Neural progenitor cell (in vitro differentiated cells): ENCODE measurements at regions not wholly inside any gene's neighbourhood (a gene's known extent, or its start where the extent isn't known, plus 50 kb on each side); places are given as distances from the start of the nearest gene placed in this dataset.

Source experiments
- DNase-seq: peaks from one replicate; pipeline ENCODE4 v3.0.0-alpha.2; 2016; ENCODE audit warnings: low spot score
- H2AFZ ChIP-seq: fragments of 200-600 bp; sonication (generic); replicated peaks from 2 replicates; pipeline ENCODE4 v1.6.1; 2016; ENCODE audit warnings: antibody characterized with exemption
- H3F3A ChIP-seq: fragments of 200-600 bp; sonication (generic); 2 replicates; pipeline ENCODE4 v1.6.1; 2016; ENCODE audit warnings: antibody characterized with exemption, low read depth
- H3K27ac ChIP-seq: fragments of 200-600 bp; sonication (generic); 2 replicates; pipeline ENCODE4 v1.5.1; 2016; ENCODE audit warnings: mild to moderate bottlenecking
- H3K27me3 ChIP-seq: fragments of 200-600 bp; sonication (generic); 2 replicates; pipeline ENCODE4 v1.6.1; 2016; ENCODE audit warnings: mild to moderate bottlenecking, moderate library complexity
- H3K36me3 ChIP-seq: fragments of 200-600 bp; sonication (generic); 2 replicates; pipeline ENCODE4 v1.5.1; 2016
- H3K4me1 ChIP-seq: fragments of 200-600 bp; sonication (generic); 2 replicates; pipeline ENCODE4 v1.6.1; 2016; ENCODE audit warnings: mixed run types
- H3K4me2 ChIP-seq: fragments of 200-600 bp; sonication (generic); 2 replicates; pipeline ENCODE4 v1.6.1; 2016
- H3K4me3 ChIP-seq: fragments of 200-600 bp; sonication (generic); 2 replicates; pipeline ENCODE4 v1.5.1; 2016
- H3K79me2 ChIP-seq: fragments of 200-600 bp; sonication (generic); 2 replicates; pipeline ENCODE4 v1.6.1; 2016; ENCODE audit warnings: low read depth
- H3K9ac ChIP-seq: fragments of 200-600 bp; sonication (generic); 2 replicates; pipeline ENCODE4 v1.6.1; 2016
- H3K9me3 ChIP-seq: fragments of 200-600 bp; sonication (generic); 2 replicates; pipeline ENCODE4 v1.5.1; 2016; ENCODE audit warnings: low read depth
- H4K20me1 ChIP-seq: fragments of 200-600 bp; sonication (generic); 2 replicates; pipeline ENCODE4 v1.6.1; 2016; ENCODE audit warnings: low read depth
- H3K27ac Mint-ChIP-seq: 3 replicates; pipeline ENCODE4 v1.8.0; 2021; ENCODE audit warnings: mixed read lengths
- H3K27me3 Mint-ChIP-seq: 2 replicates; pipeline ENCODE4 v1.8.0; 2022; ENCODE audit warnings: low read depth, mild to moderate bottlenecking, inconsistent platforms, moderate library complexity, mixed read lengths; ENCODE audit not compliant: insufficient read depth
- H3K36me3 Mint-ChIP-seq: 3 replicates; pipeline ENCODE4 v1.8.0; 2021; ENCODE audit warnings: mixed read lengths
- H3K4me1 Mint-ChIP-seq: 3 replicates; pipeline ENCODE4 v1.8.0; 2021; ENCODE audit warnings: mixed read lengths
- H3K4me3 Mint-ChIP-seq: 3 replicates; pipeline ENCODE4 v1.8.0; 2021; ENCODE audit warnings: mild to moderate bottlenecking, moderate library complexity, mixed read lengths
- H3K9me3 Mint-ChIP-seq: 3 replicates; pipeline ENCODE4 v1.8.0; 2020; ENCODE audit warnings: mixed read lengths
- EZH2 ChIP-seq: fragments of 200-600 bp; sonication (generic); IDR thresholded peaks from 2 replicates; pipeline ENCODE4 v1.6.1; 2017; ENCODE audit warnings: antibody characterized with exemption, mild to moderate bottlenecking, moderate library complexity
- EZH2phosphoT487 ChIP-seq: fragments of 200-600 bp; sonication (generic); IDR thresholded peaks from 2 replicates; pipeline ENCODE4 v1.6.1; 2017; ENCODE audit warnings: antibody characterized with exemption
- TF ChIP-seq, protein P1 (sequence below): fragments of 200-600 bp; sonication (generic); IDR thresholded peaks from 2 replicates; pipeline ENCODE4 v1.5.1; 2017; ENCODE audit warnings: antibody characterized with exemption, mild to moderate bottlenecking

- no peak overlapping the region for H3K4me3 ChIP-seq
- H3K9me3 ChIP-seq = no peaks in the 10 kb centered on the region
- Mint-ChIP-seq H3K4me1 (peaks cover 24% of the 10 kb centered on the region), H3K27me3 (peaks cover 10% of the 10 kb centered on the region), H3K36me3 (peaks cover 2% of the 10 kb centered on the region), H3K9me3 (peaks cover 2% of the 10 kb centered on the region), H3K27ac (peak overlapping the region; percentile 54), H3K4me3 (no peak overlapping the region)
- TF ChIP-seq, protein P1, sequence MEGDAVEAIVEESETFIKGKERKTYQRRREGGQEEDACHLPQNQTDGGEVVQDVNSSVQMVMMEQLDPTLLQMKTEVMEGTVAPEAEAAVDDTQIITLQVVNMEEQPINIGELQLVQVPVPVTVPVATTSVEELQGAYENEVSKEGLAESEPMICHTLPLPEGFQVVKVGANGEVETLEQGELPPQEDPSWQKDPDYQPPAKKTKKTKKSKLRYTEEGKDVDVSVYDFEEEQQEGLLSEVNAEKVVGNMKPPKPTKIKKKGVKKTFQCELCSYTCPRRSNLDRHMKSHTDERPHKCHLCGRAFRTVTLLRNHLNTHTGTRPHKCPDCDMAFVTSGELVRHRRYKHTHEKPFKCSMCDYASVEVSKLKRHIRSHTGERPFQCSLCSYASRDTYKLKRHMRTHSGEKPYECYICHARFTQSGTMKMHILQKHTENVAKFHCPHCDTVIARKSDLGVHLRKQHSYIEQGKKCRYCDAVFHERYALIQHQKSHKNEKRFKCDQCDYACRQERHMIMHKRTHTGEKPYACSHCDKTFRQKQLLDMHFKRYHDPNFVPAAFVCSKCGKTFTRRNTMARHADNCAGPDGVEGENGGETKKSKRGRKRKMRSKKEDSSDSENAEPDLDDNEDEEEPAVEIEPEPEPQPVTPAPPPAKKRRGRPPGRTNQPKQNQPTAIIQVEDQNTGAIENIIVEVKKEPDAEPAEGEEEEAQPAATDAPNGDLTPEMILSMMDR = no peak
- TF ChIP-seq EZH2 = no peak
- no peak for TF ChIP-seq EZH2phosphoT487
- H3K79me2 ChIP-seq = no peaks in the 10 kb centered on the region
- no peaks in the 10 kb centered on the region for H4K20me1 ChIP-seq
- no peaks in the 10 kb centered on the region for H3K36me3 ChIP-seq
- no peaks in the 10 kb centered on the region for H3F3A ChIP-seq
- no peak overlapping the region for H2AFZ ChIP-seq
- H3K27ac ChIP-seq = no peak overlapping the region
- DNase-seq = no peak
- H3K4me2 ChIP-seq = no peak overlapping the region
- H3K9ac ChIP-seq = no peak overlapping the region
- H3K27me3 ChIP-seq = no peaks in the 10 kb centered on the region
- no peaks in the 10 kb centered on the region for H3K4me1 ChIP-seq
Observed at GRCh38 chr22:49406879-49407587, 420.6 kb downstream of the BRD1 start.

DNA sequence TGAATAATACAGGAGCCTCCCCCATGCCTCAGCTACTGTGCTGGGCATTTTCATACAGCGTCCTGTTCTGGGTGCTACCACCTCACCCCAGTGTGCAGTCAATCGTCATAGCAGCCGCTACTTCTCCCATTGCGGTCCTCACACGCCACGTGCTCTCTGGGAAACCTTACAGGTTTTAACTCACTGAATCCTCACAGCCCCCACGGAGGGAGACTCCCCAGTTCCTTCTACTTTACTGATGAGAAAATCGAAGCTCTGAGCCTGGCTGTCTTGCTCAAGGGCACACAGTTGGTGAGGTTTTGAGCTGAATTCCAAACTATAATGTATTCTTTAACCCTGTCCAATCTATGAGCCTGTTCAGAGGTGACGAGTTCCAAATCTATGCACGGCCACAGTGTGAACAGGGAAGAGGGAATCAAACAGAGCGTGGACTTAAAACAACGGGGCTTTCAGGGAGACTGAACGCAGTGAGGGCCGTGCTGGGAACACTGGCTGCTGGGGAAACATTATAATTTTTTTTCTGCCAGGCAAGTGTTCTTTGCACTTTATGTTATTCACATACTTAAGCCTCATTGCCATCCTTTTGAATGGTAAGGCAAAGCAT is 421.5 kb downstream of the BRD1 start:
- Mint-ChIP-seq H3K27me3 (peaks cover 8% of the 10 kb centered on the region), H3K27ac (no peak overlapping the region), H3K36me3 (peaks cover 2% of the 10 kb centered on the region), H3K9me3 (peaks cover 2% of the 10 kb centered on the region), H3K4me3 (no peak overlapping the region), H3K4me1 (peaks cover 24% of the 10 kb centered on the region)
- H3K27ac ChIP-seq = no peak overlapping the region
- H3F3A ChIP-seq = no peaks in the 10 kb centered on the region
- H4K20me1 ChIP-seq = no peaks in the 10 kb centered on the region
- H3K4me3 ChIP-seq = no peak overlapping the region
- DNase-seq = no peak
- no peaks in the 10 kb centered on the region for H3K4me1 ChIP-seq
- no peaks in the 10 kb centered on the region for H3K27me3 ChIP-seq
- no peak overlapping the region for H3K4me2 ChIP-seq
- H3K79me2 ChIP-seq = no peaks in the 10 kb centered on the region
- no peaks in the 10 kb centered on the region for H3K9me3 ChIP-seq
- no peak overlapping the region for H2AFZ ChIP-seq
- H3K36me3 ChIP-seq = no peaks in the 10 kb centered on the region
- no peak overlapping the region for H3K9ac ChIP-seq
- TF ChIP-seq EZH2 (no peak), EZH2phosphoT487 (no peak)
- TF ChIP-seq, protein P1 = no peak

DNA sequence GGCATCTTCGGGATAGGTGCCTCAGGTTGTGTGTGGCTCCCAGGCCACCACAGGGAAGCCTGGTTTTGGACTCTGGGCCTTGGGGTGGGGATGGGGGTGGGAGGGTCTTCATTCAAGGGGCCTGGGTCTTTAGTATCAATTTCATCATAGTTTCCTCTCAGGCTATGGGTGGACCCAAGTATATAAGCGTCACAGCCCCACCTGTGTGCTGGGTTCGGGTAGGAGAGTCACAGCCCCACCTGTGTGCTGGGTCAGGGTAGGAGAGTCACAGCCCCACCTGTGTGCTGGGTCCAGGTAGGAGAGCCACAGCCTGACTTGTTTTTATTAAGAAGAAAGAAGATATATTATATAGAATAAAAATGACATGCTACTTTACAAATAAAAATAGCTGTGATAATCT is 422.1 kb downstream of the BRD1 start:
- no peaks in the 10 kb centered on the region for H3K4me1 ChIP-seq
- Mint-ChIP-seq H3K9me3 (peaks cover 2% of the 10 kb centered on the region), H3K27ac (no peak overlapping the region), H3K36me3 (peaks cover 2% of the 10 kb centered on the region), H3K4me1 (peaks cover 24% of the 10 kb centered on the region), H3K4me3 (no peak overlapping the region), H3K27me3 (peaks cover 8% of the 10 kb centered on the region)
- H3K9ac ChIP-seq = no peak overlapping the region
- H3K9me3 ChIP-seq = no peaks in the 10 kb centered on the region
- no peaks in the 10 kb centered on the region for H3K79me2 ChIP-seq
- H3K27me3 ChIP-seq = no peaks in the 10 kb centered on the region
- H3K36me3 ChIP-seq = no peaks in the 10 kb centered on the region
- H3F3A ChIP-seq = no peaks in the 10 kb centered on the region
- H3K4me2 ChIP-seq = no peak overlapping the region
- TF ChIP-seq, protein P1 = no peak
- TF ChIP-seq EZH2phosphoT487 (no peak), EZH2 (no peak)
- H3K27ac ChIP-seq = no peak overlapping the region
- H3K4me3 ChIP-seq = no peak overlapping the region
- no peak for DNase-seq
- no peaks in the 10 kb centered on the region for H4K20me1 ChIP-seq
- H2AFZ ChIP-seq = no peak overlapping the region
